IPS DF 19.7 (cell line): ENCODE measurements at regions not wholly inside any gene's neighbourhood (a gene's known extent, or its start where the extent isn't known, plus 50 kb on each side); places are given as distances from the start of the nearest gene placed in this dataset.
"Not testable (repeated sequence)": the region's sequence is repeated elsewhere in the genome, so short reads cannot be mapped to it uniquely, and the experiment has no call there.

Experiments used
- DNase-seq: peaks from one replicate; pipeline ENCODE4 v3.0.0-alpha.2; 2013; ENCODE audit warnings: low read depth, low spot score

- DNase-seq = no peak
These were observed 171.8 kb upstream of the WSCD1 start for GRCh38 chr17:5898406-5898805.

DNA sequence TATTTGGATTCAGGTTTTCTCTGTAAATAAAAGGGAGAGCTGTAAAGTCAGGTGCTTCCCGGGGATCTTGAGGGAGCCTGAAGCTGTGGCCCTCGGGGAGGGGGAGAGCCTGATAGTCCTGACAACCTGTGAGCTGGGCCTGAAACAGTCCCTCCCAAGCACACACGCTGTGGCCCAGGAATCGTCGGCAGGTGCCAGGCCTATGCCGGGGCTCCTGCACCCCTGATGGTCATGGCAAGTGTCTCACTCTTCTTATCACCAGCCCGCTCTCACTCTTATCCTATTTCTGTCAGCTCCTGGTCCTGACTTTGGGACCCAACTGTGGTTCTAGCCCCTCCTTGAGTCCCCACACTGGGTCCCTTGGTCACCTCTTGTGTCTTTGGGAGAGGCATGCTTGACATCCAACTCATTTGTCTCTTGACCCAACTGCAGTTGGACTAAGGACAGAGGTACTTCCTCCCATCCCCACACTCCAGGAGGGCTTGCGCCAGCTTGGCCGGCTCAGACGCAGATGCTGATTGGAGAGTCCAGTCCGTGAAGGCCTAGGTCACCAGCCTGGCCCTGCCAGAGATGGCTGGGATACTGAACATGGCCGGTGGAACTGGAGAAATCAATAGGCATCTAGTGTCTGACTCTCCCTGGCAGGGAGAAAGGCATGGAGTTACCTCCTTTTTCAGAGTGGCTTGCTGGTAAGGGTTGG, 170.5 kb upstream of the WSCD1 start:
- no peak for DNase-seq

- no peak for DNase-seq
These were observed 168.4 kb upstream of the WSCD1 start for GRCh38 chr17:5901731-5902130.

GRCh38 chr17:5902181-5903140, 167.7 kb upstream of the WSCD1 start:
- no peak for DNase-seq

DNA sequence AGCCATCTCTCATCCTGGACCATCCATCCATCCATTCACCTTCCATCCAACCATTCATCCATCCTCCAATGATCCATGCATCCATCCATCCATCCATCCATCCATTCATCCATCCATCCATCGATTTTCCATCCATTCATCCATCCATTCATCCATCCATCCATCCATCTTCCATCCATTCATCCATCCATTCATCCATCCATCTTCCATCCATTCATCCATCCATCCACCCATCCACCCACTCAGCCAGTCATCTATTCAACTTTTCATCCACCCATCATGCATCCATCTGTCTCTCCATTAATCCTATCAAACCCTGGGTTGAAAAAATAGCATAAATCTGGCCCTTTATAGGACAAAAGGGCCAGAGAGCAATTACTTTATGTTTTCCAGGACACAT, 158.3 kb upstream of the WSCD1 start:
- no peak for DNase-seq

DNA sequence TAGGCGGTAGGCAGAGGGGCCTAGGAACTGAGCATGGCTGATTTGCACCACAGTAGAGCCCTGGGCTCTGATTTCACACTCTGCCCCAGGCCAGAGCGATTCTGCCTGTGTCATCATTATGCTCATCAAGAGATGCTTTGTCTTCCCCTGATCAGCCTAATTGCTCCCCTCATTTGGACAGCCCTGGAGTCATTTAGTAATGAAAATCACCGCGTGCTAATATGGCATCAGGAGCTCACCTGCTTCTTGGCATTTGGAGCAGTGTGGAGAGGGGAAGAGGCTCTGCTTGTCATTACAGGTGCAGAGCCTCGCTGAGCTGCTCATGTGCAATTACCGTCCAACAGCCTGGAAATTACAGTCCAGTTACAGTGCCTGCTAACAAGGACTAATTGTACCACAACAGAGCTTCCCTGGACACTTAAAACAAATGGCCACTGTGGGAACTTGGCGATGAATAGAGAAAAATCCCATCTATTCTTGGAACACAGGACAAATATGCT, 157.1 kb upstream of the WSCD1 start:
- no peak for DNase-seq

DNA sequence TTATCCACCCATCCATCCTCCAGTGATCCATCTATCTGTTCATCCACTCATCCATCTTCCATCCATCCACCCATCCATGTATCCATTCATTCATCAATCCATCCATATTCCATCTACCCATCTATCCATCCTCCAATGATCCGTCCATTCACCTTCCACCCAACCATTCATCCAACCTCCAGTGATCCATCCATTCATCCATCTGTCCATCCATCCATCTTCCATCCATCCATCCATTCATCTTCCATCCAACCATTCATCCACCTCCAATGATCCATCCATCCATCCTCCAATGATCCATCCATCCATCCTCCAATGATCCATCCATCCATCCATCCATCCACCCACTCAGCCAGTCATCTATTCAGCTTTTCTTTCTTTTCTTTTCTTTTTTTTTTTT, 156.5 kb upstream of the WSCD1 start:
- DNase-seq = no peak

DNA sequence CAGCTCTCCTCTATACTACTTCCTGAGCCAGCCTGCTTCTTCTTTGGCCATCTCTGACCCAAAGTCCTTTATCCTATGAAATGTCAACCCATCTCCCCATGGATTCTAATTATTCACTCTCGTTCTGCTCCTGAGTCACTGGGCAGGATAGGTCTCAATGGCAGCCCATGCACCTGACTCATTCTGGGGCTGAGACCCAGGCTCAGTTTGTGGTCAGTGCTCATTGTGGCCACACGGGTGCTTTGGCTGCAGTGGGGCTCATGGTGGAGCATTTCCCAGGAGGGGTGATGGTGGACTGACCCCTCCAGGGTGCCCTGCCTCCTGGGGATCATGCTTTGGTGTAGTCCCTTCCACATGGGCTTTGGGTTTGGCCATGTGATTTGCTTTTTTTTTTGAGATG, 154.8 kb upstream of the WSCD1 start:
- DNase-seq = no peak

GRCh38 chr17:5919089-5919488, 151.1 kb upstream of the WSCD1 start:
- peak; percentile 28 for DNase-seq

GRCh38 chr17:5921512-5922282, 148.5 kb upstream of the WSCD1 start:
- no peak for DNase-seq

- no peak for DNase-seq
These were observed 147.7 kb upstream of the WSCD1 start for GRCh38 chr17:5922476-5922875.

DNA sequence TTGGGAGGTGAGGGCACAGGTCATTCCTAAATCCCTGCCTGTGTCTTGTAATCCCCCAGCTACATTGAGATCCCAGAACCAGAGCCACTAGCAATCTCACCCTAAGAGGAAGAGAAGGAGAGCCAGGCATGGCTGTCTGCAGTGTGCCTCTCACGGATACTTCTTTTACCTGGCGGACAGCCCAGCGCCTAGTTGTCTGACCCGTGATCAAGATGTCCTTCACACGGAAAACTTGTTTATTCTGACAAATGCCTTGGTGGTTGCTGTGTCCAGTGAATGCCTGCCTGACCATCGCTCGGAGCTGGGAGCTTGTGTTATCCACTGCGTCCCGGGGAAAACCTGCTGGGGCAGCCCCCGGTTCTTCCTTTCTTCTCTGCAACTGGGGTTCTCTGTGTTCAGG, 140.5 kb upstream of the WSCD1 start:
- no peak for DNase-seq

DNA sequence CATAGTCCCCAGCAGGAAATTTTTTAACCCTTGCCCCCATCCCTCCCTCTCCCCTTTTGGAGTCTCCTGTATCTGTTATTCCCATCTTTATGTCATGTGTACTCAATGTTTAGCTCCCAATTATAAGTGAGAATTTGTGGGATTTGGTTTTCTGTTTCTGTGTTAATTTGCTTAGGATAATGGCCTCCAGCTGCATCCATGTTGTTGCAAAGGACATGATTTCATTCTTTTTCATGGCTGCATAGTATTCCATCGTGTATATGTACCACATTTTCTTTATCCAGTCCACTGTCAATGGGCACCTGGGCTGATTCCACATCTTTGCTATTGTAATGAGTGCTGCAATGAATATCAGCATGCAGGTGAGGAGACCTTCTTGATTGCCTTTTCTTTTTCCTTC, 139.6 kb upstream of the WSCD1 start:
- DNase-seq = not testable (repeated sequence)

- no peak for DNase-seq
These were observed 138.6 kb upstream of the WSCD1 start for GRCh38 chr17:5931616-5932015.

DNA sequence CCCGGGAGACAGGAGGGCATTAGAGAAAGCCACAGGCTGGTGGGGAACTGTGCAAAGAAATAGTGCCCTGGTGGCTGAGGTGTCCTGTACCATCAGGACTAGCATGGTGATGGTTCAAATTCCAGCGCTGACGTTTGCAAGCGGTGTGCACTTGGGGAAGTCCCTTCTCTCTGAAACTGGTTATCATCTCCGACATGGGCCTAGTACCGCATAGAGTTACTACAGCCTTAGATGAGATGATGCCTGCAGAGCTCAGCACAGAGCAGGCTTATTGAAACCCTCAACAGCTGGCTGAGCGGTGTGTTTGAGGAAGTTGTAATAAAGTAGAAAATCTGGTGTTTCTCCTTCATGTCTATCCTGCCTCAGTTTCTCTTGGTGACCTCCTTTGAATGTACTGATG, 136.7 kb upstream of the WSCD1 start:
- DNase-seq = no peak

DNA sequence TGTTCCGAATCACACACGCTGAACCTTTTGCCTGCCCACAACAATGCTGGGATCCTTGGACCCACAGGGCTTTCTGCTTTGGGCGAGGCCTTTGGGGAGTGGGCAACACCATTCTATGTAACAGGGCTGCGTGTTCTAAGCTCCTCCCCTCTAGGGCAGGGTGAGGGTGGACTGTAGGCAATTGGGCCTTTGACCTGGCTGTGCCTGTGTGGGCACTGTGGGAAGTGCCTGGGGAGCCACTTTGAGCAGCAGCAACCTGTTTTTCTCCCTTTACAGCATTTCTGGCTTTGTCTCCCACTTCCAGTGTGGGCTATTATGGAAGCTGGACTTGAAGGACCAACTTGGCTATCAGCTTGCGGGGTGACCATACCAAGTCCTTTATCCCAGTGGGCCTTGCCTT, 128.9 kb upstream of the WSCD1 start:
- DNase-seq = no peak

DNA sequence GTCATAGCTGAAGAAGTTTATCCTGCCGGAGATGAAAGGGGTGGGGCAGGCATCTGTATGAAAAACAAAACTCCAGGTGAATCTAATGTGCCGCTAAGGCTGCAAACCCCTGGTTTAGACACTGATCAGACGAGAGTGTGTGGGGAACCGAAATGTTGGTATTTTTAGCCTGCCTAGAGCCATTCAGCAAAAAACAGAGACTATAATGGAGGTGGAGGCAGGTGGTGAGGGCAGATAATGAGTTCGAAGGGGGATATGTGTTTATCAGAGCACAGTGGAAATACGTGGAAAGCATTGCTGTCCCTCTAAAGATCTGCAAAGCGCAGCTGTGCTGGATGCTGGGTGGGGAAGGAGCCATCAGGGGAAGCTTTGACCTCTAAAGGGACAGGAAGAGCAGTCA, 127.5 kb upstream of the WSCD1 start:
- DNase-seq = no peak

- no peak for DNase-seq
These were observed 126.9 kb upstream of the WSCD1 start for GRCh38 chr17:5943232-5943631.

DNA sequence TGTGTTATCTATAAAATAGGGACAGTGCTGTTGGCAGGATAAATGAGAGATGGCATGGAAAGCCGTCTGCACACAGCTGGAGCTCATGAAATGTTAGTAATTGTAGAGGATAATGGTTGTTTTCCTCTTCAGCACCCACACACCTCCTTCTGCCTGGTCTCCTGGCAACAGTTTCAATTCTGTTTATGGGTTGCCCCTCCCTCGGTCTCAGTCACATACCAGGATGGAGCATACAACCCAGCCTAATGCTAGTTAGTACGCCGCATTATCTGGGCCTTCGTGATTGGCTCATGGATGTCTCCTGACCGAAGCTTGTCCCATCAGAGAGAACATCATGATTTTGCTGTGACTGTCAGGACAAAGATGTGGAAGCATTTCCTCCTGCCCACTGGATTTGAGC, 126.2 kb upstream of the WSCD1 start:
- no peak for DNase-seq

DNA sequence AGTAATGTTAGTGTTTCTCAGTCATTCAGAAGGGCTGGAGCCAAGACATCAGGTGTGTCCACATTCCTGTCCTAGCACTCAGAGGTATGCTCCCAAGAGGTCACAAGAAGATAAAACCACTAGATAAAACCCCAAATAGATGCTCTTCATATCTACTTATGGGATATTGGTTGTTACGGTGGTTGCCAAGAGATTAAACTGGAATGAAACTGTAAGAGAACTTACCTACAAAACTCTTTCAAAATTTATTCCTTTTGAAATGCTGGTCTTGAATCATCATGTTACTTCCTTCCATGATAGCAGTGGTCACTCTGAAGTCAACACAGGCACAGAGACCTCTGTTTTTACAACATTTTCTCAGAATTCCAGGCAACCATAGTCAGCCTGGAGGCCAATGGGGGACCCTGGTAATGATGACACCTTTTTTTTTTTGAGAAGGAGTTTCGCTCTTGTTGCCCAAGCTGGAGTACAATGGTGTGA, 122.4 kb upstream of the WSCD1 start:
- DNase-seq = no peak

DNA sequence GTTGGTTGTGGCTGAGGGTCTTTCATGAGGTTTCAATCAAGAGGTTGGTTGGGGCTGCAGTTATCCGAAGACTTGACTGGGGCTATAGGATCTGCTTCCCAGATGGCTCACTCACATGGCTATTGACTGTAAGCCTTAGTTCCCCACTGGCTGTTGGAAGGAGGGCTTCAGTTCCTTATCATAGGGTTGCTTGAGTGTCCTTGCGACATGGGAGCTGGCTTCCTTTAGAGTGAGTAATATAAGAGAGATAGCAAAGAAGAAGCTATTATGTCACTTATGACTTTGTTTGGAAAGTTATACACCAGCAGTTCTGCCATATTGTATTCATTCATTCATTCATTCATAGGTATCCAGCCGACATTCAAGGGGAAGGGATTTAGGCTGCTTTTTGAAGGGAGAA, 121.4 kb upstream of the WSCD1 start:
- no peak for DNase-seq

GRCh38 chr17:5950878-5951277, 119.3 kb upstream of the WSCD1 start:
- DNase-seq = no peak
